Thoracic aorta (tissue), 2 donors: ENCODE measurements at regions not wholly inside any gene's neighbourhood (a gene's known extent, or its start where the extent isn't known, plus 50 kb on each side); places are given as distances from the start of the nearest gene placed in this dataset.

ENCODE experiments used
- ATAC-seq: fragments of 150-250 bp; one replicate; pipeline ENCODE4 v1.8.0; 2017; ENCODE audit warnings: low read depth; ENCODE audit not compliant: insufficient number of reproducible peaks, low FRiP score
- DNase-seq: peaks from one replicate; pipeline ENCODE4 v3.0.0-alpha.2; 2020; ENCODE audit warnings: low spot score
- H3K27ac ChIP-seq, 2 donors: fragments of 200-600 bp; sonication (generic); 1 replicate in 1 of 2; 2 replicates in 1 of 2; pipeline ENCODE4 v1.5.1; 2016; ENCODE audit warnings: mild to moderate bottlenecking in 2 of 2, moderate library complexity in 2 of 2
- H3K27me3 ChIP-seq: fragments of 200-600 bp; sonication (generic); replicated peaks from 2 replicates; pipeline ENCODE4 v1.6.0; 2016; ENCODE audit warnings: mild to moderate bottlenecking; ENCODE audit not compliant: insufficient read depth
- H3K36me3 ChIP-seq: fragments of 200-600 bp; sonication (generic); one replicate; pipeline ENCODE4 v1.5.1; 2016
- H3K4me1 ChIP-seq, 2 donors: fragments of 200-600 bp; sonication (generic); 1 replicate in 1 of 2; 2 replicates in 1 of 2; pipeline versions ENCODE4 v1.5.1 to v1.6.0; 2016; ENCODE audit warnings: low read depth in 2 of 2, mild to moderate bottlenecking in 1 of 2; ENCODE audit not compliant: control insufficient read depth in 1 of 2
- H3K4me3 ChIP-seq: fragments of 200-600 bp; sonication (generic); 2 replicates; pipeline ENCODE4 v1.5.1; 2016; ENCODE audit warnings: mild to moderate bottlenecking
- H3K9me3 ChIP-seq: fragments of 200-600 bp; sonication (generic); 2 replicates; pipeline ENCODE4 v1.5.1; 2016
- TF ChIP-seq, protein P1 (sequence below): fragments of 200-600 bp; sonication (generic); IDR thresholded peaks from one replicate; pipeline ENCODE4 v1.5.1; 2019; ENCODE audit warnings: antibody characterized with exemption

DNA sequence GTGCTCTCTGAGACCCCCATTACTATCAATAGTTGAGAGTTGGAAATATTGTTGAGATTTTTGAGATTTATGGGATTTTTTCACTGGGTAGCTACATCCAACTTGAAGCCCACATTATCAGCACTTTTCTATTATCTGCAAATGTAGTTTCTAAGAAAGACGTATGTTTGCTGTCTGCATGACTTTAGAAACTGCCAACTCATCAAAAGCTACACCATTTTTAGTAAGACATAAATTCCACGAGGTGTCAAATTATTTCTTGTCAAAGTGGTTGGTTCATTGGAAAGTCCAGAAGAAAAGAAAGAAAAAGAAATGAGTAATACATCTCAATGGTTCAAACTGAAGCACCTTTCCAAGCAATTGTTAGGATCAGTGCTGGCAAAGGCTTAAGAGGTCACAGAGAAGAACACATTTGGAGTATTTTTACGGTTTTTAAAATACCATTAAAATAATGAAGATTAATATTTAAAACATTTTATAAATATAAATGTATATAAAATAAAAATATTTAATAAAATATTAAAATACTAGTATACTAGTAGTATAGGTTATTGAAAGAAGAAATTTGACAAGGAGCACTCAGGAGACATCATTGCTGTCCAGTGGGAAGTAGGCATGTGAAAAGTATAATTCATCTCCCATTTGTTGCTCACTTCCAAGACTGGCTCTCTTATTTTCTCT is 463.5 kb downstream of the TAFA4 start:
- no peaks in the 10 kb centered on the region for H3K9me3 ChIP-seq
- DNase-seq, result no peak
- H3K4me3 ChIP-seq, result no peak overlapping the region
- no peaks in the 10 kb centered on the region for H3K27me3 ChIP-seq
- H3K27ac ChIP-seq, result no peak overlapping the region
- no peak for ATAC-seq
- no peaks in the 10 kb centered on the region for H3K36me3 ChIP-seq
- TF ChIP-seq, protein P1, sequence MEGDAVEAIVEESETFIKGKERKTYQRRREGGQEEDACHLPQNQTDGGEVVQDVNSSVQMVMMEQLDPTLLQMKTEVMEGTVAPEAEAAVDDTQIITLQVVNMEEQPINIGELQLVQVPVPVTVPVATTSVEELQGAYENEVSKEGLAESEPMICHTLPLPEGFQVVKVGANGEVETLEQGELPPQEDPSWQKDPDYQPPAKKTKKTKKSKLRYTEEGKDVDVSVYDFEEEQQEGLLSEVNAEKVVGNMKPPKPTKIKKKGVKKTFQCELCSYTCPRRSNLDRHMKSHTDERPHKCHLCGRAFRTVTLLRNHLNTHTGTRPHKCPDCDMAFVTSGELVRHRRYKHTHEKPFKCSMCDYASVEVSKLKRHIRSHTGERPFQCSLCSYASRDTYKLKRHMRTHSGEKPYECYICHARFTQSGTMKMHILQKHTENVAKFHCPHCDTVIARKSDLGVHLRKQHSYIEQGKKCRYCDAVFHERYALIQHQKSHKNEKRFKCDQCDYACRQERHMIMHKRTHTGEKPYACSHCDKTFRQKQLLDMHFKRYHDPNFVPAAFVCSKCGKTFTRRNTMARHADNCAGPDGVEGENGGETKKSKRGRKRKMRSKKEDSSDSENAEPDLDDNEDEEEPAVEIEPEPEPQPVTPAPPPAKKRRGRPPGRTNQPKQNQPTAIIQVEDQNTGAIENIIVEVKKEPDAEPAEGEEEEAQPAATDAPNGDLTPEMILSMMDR, result no peak
- H3K4me1 ChIP-seq, result no peaks in the 10 kb centered on the region

DNA sequence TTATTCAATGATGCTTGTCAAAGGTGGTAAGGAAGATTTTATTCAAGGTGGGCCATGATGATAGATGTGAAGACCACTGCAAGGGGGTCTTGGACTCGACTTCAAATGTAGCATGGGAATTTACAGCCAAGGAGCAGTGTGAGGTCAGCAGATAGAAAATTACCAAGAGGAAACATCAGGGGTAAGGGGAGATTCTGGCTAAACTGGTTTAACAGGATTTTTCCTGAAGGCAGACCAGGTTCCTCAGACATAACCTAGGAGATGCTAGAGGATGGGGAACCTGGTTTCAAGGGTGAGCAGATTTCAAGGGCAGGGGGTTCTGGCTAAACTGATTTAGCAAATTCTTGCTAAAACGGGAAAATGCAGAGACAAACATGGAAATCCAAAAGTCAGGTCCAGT is 464.9 kb downstream of the TAFA4 start:
- Histone ChIP-seq H3K27me3 (no peaks in the 10 kb centered on the region), H3K9me3 (no peaks in the 10 kb centered on the region), H3K4me3 (no peak overlapping the region), H3K27ac (no peak overlapping the region), H3K36me3 (no peaks in the 10 kb centered on the region), H3K4me1 (no peaks in the 10 kb centered on the region)
- TF ChIP-seq, protein P1, result no peak
- ATAC-seq, result no peak
- no peak for DNase-seq

DNA sequence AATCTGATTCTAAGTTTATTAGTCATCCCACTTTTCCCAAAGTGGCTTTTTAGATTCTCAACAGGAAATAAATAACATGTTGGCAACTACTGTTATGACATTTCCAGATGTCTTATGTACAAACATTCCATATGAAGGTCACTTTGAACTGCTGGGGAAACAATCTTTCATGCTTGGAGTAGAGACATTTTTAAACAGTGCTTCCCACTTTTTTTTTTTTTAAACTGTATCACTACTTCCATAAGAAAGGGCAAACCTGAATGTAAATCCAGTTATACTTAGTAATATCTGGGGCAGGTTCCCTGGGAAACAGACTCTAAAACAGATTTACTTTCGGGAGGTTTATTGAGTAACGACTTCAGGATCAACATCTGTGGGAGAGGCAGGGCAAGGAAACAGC is 473.8 kb downstream of the TAFA4 start:
- H3K27ac ChIP-seq, result no peak overlapping the region
- no peaks in the 10 kb centered on the region for H3K36me3 ChIP-seq
- TF ChIP-seq, protein P1, result no peak
- H3K9me3 ChIP-seq, result no peaks in the 10 kb centered on the region
- H3K27me3 ChIP-seq, result no peaks in the 10 kb centered on the region
- no peak for ATAC-seq
- no peak overlapping the region for H3K4me3 ChIP-seq
- no peaks in the 10 kb centered on the region for H3K4me1 ChIP-seq
- DNase-seq, result no peak

DNA sequence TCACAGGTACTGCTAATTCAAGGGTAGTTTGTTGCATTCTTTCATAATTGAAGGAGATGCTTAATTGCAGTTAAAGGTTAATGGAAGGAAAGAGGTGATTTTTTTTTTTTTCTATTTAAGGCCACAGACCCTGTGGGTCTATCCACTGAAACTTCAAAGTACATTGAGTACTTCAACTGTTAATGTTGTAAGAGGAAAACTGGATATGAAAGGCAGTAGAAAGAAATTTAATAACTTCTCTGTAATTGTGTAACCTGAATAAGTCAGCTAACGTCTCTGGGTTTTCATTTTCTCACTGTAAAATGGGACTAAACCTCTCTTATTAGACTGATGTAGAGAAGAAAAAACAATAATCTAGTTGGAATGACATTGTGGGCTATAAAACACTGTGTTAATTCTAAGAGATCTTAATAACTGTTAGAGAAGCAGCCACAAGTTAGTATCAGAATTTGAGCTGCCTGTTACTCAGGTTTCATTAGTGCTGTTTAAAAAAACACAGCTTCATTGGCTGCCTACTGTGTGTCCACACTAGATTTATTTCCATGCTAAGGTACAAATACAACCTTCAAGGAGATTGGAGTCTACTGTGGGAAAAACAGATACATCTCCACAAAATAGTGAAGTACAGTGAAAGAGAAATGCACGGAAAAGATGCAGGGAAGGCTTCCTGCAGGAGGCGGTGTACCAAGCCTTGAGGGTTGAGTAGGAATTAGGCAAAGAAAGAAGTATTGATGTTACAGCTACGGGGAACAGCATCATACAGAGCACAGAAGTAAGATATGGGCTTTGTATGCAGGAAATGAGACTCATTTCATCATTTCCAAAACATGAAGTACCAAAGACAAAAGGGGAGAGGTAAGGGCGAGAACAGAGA is 483.6 kb downstream of the TAFA4 start:
- DNase-seq (no peak), ATAC-seq (no peak)
- Histone ChIP-seq H3K36me3 (no peaks in the 10 kb centered on the region), H3K27me3 (no peaks in the 10 kb centered on the region), H3K4me1 (no peaks in the 10 kb centered on the region), H3K4me3 (no peak overlapping the region), H3K9me3 (no peaks in the 10 kb centered on the region), H3K27ac (no peak overlapping the region)
- TF ChIP-seq, protein P1, result no peak

DNA sequence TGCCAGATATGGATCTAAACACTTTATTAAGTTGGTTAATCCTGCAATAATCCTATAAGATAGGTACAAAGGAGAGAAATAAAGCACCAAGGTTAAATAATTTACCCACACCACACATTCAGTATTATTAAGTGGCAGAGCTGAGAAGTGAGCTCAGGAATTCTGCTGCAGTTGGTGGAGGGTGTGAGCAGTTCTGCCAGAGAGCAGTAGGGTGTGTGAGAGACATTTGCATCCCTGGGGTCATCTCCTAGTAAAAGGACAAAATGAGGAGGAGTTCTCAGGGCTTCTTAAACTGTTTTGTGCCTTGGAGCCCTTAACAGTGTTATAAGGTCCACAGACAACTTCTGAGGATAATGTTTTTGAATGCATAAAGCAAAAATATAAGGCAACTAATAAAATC is 484.5 kb downstream of the TAFA4 start:
- no peaks in the 10 kb centered on the region for H3K4me1 ChIP-seq
- no peak overlapping the region for H3K27ac ChIP-seq
- TF ChIP-seq, protein P1, result no peak
- DNase-seq (no peak), ATAC-seq (no peak)
- no peaks in the 10 kb centered on the region for H3K36me3 ChIP-seq
- no peak overlapping the region for H3K4me3 ChIP-seq
- no peaks in the 10 kb centered on the region for H3K9me3 ChIP-seq
- no peaks in the 10 kb centered on the region for H3K27me3 ChIP-seq
